ENCODE measurements at regions not wholly inside any gene's neighbourhood (a gene's known extent, or its start where the extent isn't known, plus 50 kb on each side); places are given as distances from the start of the nearest gene placed in this dataset.

DNA sequence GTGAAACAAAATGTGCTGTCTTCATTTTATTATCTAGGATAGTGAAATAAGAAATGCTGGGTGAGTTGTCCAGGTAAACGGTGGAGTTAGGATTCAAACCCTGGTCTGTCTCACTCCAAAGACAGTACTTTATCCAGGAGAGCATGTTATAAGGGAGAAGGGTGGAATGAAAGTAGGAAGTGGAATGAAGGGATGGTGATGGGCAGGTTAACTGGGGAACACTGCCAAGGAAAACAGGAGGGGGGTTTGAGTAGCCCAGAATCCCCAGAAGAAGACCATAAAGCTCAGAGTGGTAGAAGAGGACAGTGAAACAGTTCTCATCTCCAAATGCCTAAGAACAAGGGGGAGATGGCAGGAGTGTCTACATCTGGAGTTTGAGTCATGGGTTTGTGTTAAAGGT is 169.0 kb downstream of the BARX2 start:
- TF ChIP-seq, protein P1, sequence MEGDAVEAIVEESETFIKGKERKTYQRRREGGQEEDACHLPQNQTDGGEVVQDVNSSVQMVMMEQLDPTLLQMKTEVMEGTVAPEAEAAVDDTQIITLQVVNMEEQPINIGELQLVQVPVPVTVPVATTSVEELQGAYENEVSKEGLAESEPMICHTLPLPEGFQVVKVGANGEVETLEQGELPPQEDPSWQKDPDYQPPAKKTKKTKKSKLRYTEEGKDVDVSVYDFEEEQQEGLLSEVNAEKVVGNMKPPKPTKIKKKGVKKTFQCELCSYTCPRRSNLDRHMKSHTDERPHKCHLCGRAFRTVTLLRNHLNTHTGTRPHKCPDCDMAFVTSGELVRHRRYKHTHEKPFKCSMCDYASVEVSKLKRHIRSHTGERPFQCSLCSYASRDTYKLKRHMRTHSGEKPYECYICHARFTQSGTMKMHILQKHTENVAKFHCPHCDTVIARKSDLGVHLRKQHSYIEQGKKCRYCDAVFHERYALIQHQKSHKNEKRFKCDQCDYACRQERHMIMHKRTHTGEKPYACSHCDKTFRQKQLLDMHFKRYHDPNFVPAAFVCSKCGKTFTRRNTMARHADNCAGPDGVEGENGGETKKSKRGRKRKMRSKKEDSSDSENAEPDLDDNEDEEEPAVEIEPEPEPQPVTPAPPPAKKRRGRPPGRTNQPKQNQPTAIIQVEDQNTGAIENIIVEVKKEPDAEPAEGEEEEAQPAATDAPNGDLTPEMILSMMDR (IDR thresholded peaks at IDR 0.05; ENCODE audit: borderline replicate concordance, extremely low read depth, low read length, poor library complexity, severe bottlenecking): no peak
- TF ChIP-seq EZH2 (IDR thresholded peaks at IDR 0.05; ENCODE audit: borderline replicate concordance, low read depth, low read length, severe bottlenecking): no peak

All from DND-41 (cell line).